ENCODE measurements at regions not wholly inside any gene's neighbourhood (a gene's known extent, or its start where the extent isn't known, plus 50 kb on each side); places are given as distances from the start of the nearest gene placed in this dataset.

DNA sequence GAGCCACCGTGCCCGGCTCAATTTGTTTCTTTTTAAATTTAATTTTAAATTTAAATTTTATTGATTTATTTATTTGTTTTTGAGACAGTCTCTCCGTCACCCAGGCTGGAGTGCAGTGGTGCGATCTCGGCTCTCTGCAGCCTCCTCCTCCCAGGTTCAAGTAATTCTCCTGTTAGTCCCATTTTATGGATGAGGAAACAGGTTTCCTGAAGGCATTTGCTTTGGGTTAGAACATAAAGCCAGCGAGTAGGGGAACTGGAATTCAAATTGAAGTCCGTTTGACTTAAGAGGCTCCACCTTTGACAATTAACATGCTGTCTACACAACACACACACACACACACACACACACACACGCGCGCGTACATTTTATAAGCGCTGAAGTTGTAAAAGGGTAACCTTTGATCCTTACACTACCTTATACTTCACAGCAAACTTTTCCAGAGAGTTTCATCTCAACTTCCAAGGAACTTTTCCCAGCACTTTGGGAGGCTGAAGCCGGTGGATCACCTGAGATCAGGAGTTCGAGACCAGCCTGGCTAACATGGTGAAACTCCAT is 232.0 kb downstream of the BCAS1 start:
- H3K4me3 ChIP-seq (ENCODE audit: low read length), result no peak overlapping the region
- TF ChIP-seq, protein P1, sequence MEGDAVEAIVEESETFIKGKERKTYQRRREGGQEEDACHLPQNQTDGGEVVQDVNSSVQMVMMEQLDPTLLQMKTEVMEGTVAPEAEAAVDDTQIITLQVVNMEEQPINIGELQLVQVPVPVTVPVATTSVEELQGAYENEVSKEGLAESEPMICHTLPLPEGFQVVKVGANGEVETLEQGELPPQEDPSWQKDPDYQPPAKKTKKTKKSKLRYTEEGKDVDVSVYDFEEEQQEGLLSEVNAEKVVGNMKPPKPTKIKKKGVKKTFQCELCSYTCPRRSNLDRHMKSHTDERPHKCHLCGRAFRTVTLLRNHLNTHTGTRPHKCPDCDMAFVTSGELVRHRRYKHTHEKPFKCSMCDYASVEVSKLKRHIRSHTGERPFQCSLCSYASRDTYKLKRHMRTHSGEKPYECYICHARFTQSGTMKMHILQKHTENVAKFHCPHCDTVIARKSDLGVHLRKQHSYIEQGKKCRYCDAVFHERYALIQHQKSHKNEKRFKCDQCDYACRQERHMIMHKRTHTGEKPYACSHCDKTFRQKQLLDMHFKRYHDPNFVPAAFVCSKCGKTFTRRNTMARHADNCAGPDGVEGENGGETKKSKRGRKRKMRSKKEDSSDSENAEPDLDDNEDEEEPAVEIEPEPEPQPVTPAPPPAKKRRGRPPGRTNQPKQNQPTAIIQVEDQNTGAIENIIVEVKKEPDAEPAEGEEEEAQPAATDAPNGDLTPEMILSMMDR (IDR thresholded peaks at IDR 0.05; ENCODE audit: insufficient read depth, low read depth, low read length, missing control alignments), result no peak
- DNase-seq (ENCODE audit: low read depth), result no peak

GRCh38 chr20:53837126-53837826 is 233.1 kb downstream of the BCAS1 start:
- DNase-seq (ENCODE audit: low read depth), result no peak
- TF ChIP-seq, protein P1 (IDR thresholded peaks at IDR 0.05; ENCODE audit: insufficient read depth, low read depth, low read length, missing control alignments), result no peak
- no peak overlapping the region for H3K4me3 ChIP-seq (ENCODE audit: low read length)

DNA sequence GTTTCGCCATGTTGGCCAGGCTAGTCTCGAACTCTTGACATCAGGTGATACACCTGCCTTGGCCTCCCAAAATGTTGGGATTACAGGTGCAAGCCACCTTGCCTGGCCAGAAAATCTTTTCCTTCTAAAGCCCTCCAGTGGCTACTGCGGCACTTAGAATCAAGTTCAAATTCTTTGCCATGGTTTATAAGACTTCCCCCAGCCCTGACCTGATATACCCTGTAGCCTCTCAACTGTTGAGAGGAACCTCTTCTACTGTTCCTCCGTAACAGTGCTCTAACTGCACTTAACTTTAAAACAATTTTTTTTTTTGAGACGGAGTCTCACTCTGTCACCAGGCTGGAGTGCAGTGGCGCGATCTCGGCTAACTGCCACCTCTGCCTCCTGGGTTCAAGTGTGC is 235.6 kb downstream of the BCAS1 start:
- DNase-seq (ENCODE audit: low read depth), result no peak
- H3K4me3 ChIP-seq (ENCODE audit: low read length), result no peak overlapping the region
- TF ChIP-seq, protein P1 (IDR thresholded peaks at IDR 0.05; ENCODE audit: insufficient read depth, low read depth, low read length, missing control alignments), result no peak

GRCh38 chr20:53834062-53834442 is 236.3 kb downstream of the BCAS1 start:
- TF ChIP-seq, protein P1 (IDR thresholded peaks at IDR 0.05; ENCODE audit: insufficient read depth, low read depth, low read length, missing control alignments), result no peak
- no peak overlapping the region for H3K4me3 ChIP-seq (ENCODE audit: low read length)
- no peak for DNase-seq (ENCODE audit: low read depth)

DNA sequence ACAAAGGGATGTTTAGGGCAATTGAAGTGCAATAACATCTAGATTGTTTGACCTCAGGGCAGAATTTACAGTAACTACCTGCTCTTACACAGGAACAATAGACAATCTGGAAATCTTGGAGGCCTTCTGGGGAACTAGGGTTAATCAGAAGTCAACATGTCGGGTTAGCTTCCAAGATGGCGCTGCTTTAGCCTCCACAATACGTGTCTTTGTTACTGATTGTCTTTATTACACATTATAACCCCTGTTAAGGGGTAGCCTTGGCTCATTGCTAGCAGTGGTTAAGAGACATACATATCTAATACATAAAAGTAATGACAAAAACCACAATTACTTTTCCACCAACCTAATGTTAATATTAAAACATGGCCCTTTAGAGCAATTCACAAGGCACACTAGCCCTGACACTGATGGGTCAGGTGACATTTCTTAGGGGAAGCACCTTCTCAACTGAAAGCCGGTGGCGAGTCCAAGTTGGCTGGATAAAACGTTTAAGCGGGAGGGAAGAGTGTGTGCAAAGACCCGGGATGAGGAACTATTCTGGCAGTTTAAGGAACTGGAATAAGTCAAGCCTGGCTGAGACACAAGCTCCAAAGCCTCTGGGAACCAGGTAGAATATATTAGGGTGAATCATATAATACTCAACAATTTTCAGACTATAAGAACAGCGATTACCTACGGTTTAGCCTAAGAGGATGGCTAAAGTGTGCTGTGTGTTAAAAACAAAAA is 236.9 kb downstream of the BCAS1 start:
- no peak overlapping the region for H3K4me3 ChIP-seq (ENCODE audit: low read length)
- no peak for DNase-seq (ENCODE audit: low read depth)
- TF ChIP-seq, protein P1 (IDR thresholded peaks at IDR 0.05; ENCODE audit: insufficient read depth, low read depth, low read length, missing control alignments), result no peak

DNA sequence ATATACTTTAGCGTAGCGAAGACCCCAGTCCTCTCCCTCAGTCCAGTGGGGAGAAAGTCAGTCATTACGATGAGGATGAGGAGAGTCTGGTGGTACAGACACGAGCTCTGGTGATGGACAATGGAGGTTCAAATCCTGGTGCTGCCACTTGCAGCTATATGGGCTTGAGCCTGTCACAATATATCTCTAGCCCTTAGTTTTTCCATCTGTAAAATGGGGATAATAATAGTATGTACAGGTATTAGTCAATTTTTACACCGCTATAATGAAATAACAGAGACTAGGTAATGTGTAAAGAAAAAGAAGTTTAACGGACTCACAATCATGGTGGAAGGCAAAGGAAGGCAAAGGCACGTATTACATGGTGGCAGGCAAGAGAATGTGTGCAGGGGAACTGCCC is 237.9 kb downstream of the BCAS1 start:
- DNase-seq (ENCODE audit: low read depth), result no peak
- TF ChIP-seq, protein P1 (IDR thresholded peaks at IDR 0.05; ENCODE audit: insufficient read depth, low read depth, low read length, missing control alignments), result no peak
- H3K4me3 ChIP-seq (ENCODE audit: low read length), result no peak overlapping the region
